UCSD-AML1 (cell line): ENCODE measurements at regions not wholly inside any gene's neighbourhood (a gene's known extent, or its start where the extent isn't known, plus 50 kb on each side); places are given as distances from the start of the nearest gene placed in this dataset.

Source experiments
- DNase-seq: peaks from one replicate; lab custom pipeline; 2025; ENCODE audit not compliant: unreplicated experiment; lab: John Stamatoyannopoulos, UW

- DNase-seq, result no peak
These were observed 55.5 kb upstream of the SERP2 start for GRCh38 chr13:44318161-44318560.

DNA sequence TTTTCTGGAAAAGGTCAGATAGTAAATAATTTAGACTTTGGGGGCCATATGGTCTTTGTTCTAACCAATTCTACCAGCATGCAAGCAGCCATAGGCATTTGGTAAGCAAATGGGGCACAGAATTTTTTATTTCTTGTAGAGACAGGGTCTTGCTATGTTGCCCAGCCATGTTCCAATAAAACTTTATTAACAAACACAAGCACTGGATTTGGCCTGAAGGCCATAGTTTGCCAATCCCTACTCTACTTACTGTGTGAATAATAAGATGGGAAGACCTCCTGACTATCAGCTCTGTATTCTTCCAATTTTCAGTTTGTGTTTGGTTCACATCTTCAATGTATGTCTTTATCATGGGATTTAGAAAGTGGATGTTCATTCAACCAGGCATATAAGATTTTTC, 53.0 kb upstream of the SERP2 start:
- no peak for DNase-seq

DNA sequence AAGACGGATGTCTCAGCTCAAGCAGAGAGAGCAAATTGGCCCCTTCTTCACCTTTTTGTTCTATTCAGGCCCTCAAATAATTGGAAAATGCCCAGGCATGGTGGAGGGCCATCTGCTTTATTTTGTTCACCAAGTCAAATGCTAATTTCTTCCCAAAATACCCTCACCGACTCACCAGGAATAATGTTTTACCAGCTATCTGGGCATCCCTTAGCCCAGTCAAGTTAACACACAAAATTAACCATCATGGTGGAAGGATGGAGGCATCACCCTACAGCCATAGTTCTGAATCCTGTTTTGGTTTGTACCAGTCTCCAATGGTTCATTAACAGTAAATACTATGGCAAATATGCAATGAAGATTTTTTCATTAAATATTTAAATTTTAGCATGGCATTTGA, 51.7 kb upstream of the SERP2 start:
- DNase-seq, result no peak

GRCh38 chr13:44322928-44323327, 50.7 kb upstream of the SERP2 start:
- DNase-seq, result no peak

GRCh38 chr13:44323754-44324153, 49.9 kb upstream of the SERP2 start:
- no peak for DNase-seq
